ENCODE measurements at regions not wholly inside any gene's neighbourhood (a gene's known extent, or its start where the extent isn't known, plus 50 kb on each side); places are given as distances from the start of the nearest gene placed in this dataset.

- no peaks in the 10 kb centered on the region for H3K36me3 Mint-ChIP-seq (ENCODE audit: low read depth)
Observed at GRCh38 chr12:62164036-62164435, 96.2 kb upstream of the USP15 start.

DNA sequence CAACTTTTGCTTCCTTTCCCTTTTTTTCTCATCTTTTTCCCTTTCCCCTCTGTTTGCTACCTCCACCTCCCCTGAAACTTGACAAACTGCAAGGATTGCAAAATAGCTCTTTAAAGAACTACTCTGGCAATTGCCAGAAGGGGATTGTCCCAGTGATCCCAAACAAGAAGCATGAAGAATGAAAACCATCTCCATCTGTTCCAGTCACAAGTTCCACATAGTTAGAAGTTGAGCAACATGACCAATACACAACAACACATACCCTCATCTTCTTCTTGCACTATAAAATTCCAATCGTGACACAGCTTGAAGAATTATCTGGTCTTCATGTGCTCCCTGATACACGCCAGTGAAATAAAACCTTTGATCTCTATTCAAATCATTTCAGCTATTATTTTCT is 93.7 kb upstream of the USP15 start:
- H3K4me3 Mint-ChIP-seq, result no peak overlapping the region
- H3K9me3 Mint-ChIP-seq, result no peaks in the 10 kb centered on the region
- TF ChIP-seq, protein P1, sequence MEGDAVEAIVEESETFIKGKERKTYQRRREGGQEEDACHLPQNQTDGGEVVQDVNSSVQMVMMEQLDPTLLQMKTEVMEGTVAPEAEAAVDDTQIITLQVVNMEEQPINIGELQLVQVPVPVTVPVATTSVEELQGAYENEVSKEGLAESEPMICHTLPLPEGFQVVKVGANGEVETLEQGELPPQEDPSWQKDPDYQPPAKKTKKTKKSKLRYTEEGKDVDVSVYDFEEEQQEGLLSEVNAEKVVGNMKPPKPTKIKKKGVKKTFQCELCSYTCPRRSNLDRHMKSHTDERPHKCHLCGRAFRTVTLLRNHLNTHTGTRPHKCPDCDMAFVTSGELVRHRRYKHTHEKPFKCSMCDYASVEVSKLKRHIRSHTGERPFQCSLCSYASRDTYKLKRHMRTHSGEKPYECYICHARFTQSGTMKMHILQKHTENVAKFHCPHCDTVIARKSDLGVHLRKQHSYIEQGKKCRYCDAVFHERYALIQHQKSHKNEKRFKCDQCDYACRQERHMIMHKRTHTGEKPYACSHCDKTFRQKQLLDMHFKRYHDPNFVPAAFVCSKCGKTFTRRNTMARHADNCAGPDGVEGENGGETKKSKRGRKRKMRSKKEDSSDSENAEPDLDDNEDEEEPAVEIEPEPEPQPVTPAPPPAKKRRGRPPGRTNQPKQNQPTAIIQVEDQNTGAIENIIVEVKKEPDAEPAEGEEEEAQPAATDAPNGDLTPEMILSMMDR (IDR thresholded peaks at IDR 0.05), result no peak
- no peaks in the 10 kb centered on the region for H3K36me3 Mint-ChIP-seq (ENCODE audit: low read depth)
- no peak overlapping the region for H3K27ac Mint-ChIP-seq
- DNase-seq, result no peak
- no peaks in the 10 kb centered on the region for H3K4me1 Mint-ChIP-seq
- H3K27me3 Mint-ChIP-seq (ENCODE audit: low read depth, poor library complexity), result no peaks in the 10 kb centered on the region

More at GRCh38 chr12:62164036-62164435, 96.2 kb upstream of the USP15 start:
- Mint-ChIP-seq H3K27ac (no peak overlapping the region), H3K4me3 (no peak overlapping the region), H3K4me1 (no peaks in the 10 kb centered on the region), H3K27me3 (ENCODE audit: low read depth, poor library complexity) (peaks cover 3% of the 10 kb centered on the region), H3K9me3 (no peaks in the 10 kb centered on the region)
- DNase-seq, result no peak
- TF ChIP-seq, protein P1 (IDR thresholded peaks at IDR 0.05), result no peak

- H3K36me3 Mint-ChIP-seq (ENCODE audit: low read depth), result no peaks in the 10 kb centered on the region
- H3K27ac Mint-ChIP-seq, result no peak overlapping the region
- no peak for DNase-seq
- H3K4me3 Mint-ChIP-seq, result no peak overlapping the region
- H3K9me3 Mint-ChIP-seq, result no peaks in the 10 kb centered on the region
- H3K4me1 Mint-ChIP-seq, result no peaks in the 10 kb centered on the region
- TF ChIP-seq, protein P1 (IDR thresholded peaks at IDR 0.05), result no peak
- H3K27me3 Mint-ChIP-seq (ENCODE audit: low read depth, poor library complexity), result no peaks in the 10 kb centered on the region
Observed at GRCh38 chr12:62168411-62168810, 91.8 kb upstream of the USP15 start.

- H3K4me3 Mint-ChIP-seq, result no peak overlapping the region
- H3K4me1 Mint-ChIP-seq, result no peaks in the 10 kb centered on the region
- H3K27ac Mint-ChIP-seq, result no peak overlapping the region
- TF ChIP-seq, protein P1 (IDR thresholded peaks at IDR 0.05), result no peak
- DNase-seq, result no peak
- H3K27me3 Mint-ChIP-seq (ENCODE audit: low read depth, poor library complexity), result peaks cover 6% of the 10 kb centered on the region
- no peaks in the 10 kb centered on the region for H3K9me3 Mint-ChIP-seq
- H3K36me3 Mint-ChIP-seq (ENCODE audit: low read depth), result no peaks in the 10 kb centered on the region
Observed at GRCh38 chr12:62170241-62170640, 90.0 kb upstream of the USP15 start.

GRCh38 chr12:62190689-62191490 is 69.3 kb upstream of the USP15 start:
- no peak overlapping the region for H3K27ac Mint-ChIP-seq
- H3K4me3 Mint-ChIP-seq, result peak overlapping the region; percentile 92
- H3K4me1 Mint-ChIP-seq, result peaks cover 27% of the 10 kb centered on the region
- H3K27me3 Mint-ChIP-seq (ENCODE audit: low read depth, poor library complexity), result peaks cover 57% of the 10 kb centered on the region
- TF ChIP-seq, protein P1 (IDR thresholded peaks at IDR 0.05), result no peak
- no peaks in the 10 kb centered on the region for H3K36me3 Mint-ChIP-seq (ENCODE audit: low read depth)
- H3K9me3 Mint-ChIP-seq, result no peaks in the 10 kb centered on the region
- peak; percentile 43 for DNase-seq

Measured in nephron progenitor cell (in vitro differentiated cells).